Tibial nerve (tissue), 4 donors: ENCODE measurements at regions not wholly inside any gene's neighbourhood (a gene's known extent, or its start where the extent isn't known, plus 50 kb on each side); places are given as distances from the start of the nearest gene placed in this dataset.

Source experiments
- DNase-seq, 2 donors: peaks; one replicate each; pipeline ENCODE4 v3.0.0-alpha.2; 2019; ENCODE audit warnings: low spot score in 2 of 2
- H3K27ac ChIP-seq, 4 donors: fragments of 200-600 bp; sonication (generic) in 3 of 4; one replicate each; pipeline ENCODE4 v1.5.1; 2017 to 2019; ENCODE audit warnings: mild to moderate bottlenecking in 1 of 4
- H3K27me3 ChIP-seq, 2 donors: fragments of 200-600 bp; sonication (generic) in 1 of 2; one replicate each; pipeline versions ENCODE4 v1.5.1 to v1.6.0; 2017 to 2019
- H3K36me3 ChIP-seq, 3 donors: fragments of 200-600 bp; sonication (generic); one replicate each; pipeline ENCODE4 v1.5.1; 2018 to 2019
- H3K4me1 ChIP-seq, 4 donors: fragments of 200-600 bp; sonication (generic) in 3 of 4; one replicate each; pipeline ENCODE4 v1.5.1; 2017 to 2019
- H3K4me3 ChIP-seq, 4 donors: fragments of 200-600 bp; sonication (generic) in 3 of 4; one replicate each; pipeline ENCODE4 v1.5.1; 2017 to 2019; ENCODE audit warnings: mild to moderate bottlenecking in 1 of 4, moderate library complexity in 1 of 4
- H3K9me3 ChIP-seq, 4 donors: fragments of 200-600 bp; sonication (generic) in 3 of 4; one replicate each; pipeline ENCODE4 v1.5.1; 2017 to 2019
- EP300 ChIP-seq, 2 donors: sonication (generic); formaldehyde crosslinking; IDR thresholded peaks; one replicate each; pipeline ENCODE4 v1.6.1; 2017; ENCODE audit warnings: antibody characterized with exemption in 2 of 2, mild to moderate bottlenecking in 1 of 2
- POLR2A ChIP-seq, 2 donors: fragments of 450-650 bp; IDR thresholded peaks; one replicate each; pipeline ENCODE4 v1.6.1; 2017; ENCODE audit warnings: antibody characterized with exemption in 2 of 2, mild to moderate bottlenecking in 2 of 2, moderate library complexity in 2 of 2
- WGBS, 2 donors: methylation state at CpG; one replicate each; pipeline ENCODE4 v1.1.5; 2018; 5-methylcytosine and 5-hydroxymethylcytosine counted together
- TF ChIP-seq, protein P1 (sequence below), 5 experiments: fragments of 200-600 bp in 3 of 5; fragments of 450-650 bp in 2 of 5; sonication (generic) in 3 of 5; IDR thresholded peaks; one replicate each; pipeline ENCODE4 v1.5.1; 2016 to 2019; ENCODE audit warnings: antibody characterized with exemption in 5 of 5, mild to moderate bottlenecking in 3 of 5, moderate library complexity in 2 of 5

DNA sequence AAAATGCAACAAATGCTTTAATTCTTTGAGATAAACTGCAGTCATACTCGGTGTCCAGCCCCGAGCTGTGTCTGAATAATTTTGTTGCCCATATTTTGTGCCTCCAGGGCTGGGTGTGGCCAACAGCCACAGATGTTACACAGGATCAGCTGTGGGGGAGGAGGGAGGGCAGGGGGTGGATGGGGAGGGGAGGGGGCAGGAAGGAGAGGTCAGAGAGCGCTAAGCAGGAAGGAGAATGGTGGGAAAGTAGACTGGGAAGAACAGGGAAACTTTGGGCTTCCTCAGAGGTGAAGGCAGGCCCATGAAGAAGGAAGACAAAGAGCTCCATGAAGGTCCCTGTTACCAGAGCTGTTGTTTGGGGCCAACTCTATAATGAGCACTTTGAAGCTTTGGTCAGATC, 295.8 kb downstream of the COG6 start:
- H3K9me3 ChIP-seq = no peaks in the 10 kb centered on the region
- H3K4me1 ChIP-seq = peaks cover 0 to 5% (median 0%) of the 10 kb centered on the region in 4 donors
- no peak for TF ChIP-seq POLR2A (IDR thresholded peaks at IDR 0.05)
- TF ChIP-seq EP300 (IDR thresholded peaks at IDR 0.05) = no peak
- TF ChIP-seq, protein P1, sequence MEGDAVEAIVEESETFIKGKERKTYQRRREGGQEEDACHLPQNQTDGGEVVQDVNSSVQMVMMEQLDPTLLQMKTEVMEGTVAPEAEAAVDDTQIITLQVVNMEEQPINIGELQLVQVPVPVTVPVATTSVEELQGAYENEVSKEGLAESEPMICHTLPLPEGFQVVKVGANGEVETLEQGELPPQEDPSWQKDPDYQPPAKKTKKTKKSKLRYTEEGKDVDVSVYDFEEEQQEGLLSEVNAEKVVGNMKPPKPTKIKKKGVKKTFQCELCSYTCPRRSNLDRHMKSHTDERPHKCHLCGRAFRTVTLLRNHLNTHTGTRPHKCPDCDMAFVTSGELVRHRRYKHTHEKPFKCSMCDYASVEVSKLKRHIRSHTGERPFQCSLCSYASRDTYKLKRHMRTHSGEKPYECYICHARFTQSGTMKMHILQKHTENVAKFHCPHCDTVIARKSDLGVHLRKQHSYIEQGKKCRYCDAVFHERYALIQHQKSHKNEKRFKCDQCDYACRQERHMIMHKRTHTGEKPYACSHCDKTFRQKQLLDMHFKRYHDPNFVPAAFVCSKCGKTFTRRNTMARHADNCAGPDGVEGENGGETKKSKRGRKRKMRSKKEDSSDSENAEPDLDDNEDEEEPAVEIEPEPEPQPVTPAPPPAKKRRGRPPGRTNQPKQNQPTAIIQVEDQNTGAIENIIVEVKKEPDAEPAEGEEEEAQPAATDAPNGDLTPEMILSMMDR (IDR thresholded peaks at IDR 0.05) = no peak
- 81 to 92% methylated on average over 3 of the region's 3 CpGs for WGBS, 2 donors
- no peak overlapping the region for H3K4me3 ChIP-seq
- no peak for DNase-seq
- H3K27ac ChIP-seq = no peak overlapping the region
- H3K36me3 ChIP-seq = no peaks in the 10 kb centered on the region
- H3K27me3 ChIP-seq = no peaks in the 10 kb centered on the region

DNA sequence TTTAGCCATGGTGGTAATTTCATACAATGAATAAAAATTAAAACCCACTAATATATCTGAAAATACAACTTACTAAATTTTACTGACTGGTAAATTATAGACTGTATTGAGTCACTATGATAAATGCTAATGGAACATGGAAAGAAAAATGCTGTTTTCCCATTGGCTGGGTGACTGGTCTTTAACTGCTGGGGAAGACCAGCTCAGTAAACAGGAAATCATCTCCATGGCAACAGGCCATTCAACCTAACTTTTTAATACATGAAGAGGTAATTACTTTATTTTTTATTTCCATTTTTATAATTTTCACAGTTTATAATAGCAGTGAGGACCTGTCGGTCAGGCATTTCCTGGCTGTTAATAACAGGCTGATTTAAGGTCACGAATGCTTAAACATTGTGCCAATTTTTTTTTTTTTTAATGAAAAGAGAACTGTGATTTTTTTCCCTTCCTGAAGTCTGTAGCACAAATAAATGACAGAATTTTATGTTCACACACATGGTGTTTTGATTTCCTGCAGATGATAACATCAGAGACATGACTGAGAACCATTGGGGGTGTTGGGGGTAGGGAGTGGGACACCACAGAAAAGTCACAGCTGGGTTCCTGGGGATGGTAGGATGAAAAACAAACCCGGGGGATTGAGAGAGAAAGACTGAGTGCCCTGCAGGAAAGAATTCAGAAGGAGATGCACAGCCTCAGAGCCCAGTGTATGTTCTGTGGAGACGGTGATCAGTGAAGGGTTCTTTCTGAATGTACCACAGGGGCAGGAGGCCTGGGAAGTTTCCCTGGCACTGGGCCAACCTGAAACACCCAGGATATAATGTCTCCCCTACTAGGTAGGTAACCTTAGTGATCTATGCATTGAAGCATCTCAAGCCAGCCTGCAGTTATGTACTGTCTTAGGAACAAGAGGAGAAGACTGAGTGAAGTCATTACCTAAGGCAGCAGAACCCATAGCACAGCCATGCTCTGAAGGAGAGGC, 297.1 kb downstream of the COG6 start:
- Histone ChIP-seq H3K27ac (no peak overlapping the region), H3K9me3 (no peaks in the 10 kb centered on the region), H3K27me3 (no peaks in the 10 kb centered on the region), H3K4me3 (no peak overlapping the region), H3K36me3 (no peaks in the 10 kb centered on the region), H3K4me1 (peaks cover 0 to 5% (median 0%) of the 10 kb centered on the region in 4 donors)
- TF ChIP-seq EP300 (IDR thresholded peaks at IDR 0.05) = no peak
- TF ChIP-seq POLR2A (IDR thresholded peaks at IDR 0.05) = no peak
- TF ChIP-seq, protein P1 (IDR thresholded peaks at IDR 0.05) = no peak
- DNase-seq = no peak
- WGBS, 2 donors = 29 to 35% methylated on average over 4 of the region's 4 CpGs

DNA sequence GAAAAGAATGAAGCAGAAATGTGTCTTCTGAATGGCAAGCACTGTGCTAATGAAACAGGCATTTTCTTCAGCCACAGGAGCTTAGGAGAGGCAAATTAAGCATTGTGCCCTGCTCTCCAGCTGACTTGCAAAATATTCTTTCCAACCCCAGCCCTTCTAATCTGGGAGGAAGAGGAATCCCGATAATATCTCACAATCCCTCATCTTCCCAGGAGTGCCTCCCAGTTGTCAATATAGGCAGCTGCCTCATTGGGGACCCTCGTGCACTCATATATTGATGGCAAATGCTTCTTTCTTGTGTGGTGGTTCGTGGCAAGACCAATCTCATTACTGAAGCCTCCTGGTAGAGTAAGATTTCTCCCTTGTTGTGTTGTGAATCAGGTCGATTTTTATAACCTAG, 299.0 kb downstream of the COG6 start:
- no peak overlapping the region for H3K4me3 ChIP-seq
- H3K4me1 ChIP-seq = peaks cover 0 to 5% (median 0%) of the 10 kb centered on the region in 4 donors
- no peaks in the 10 kb centered on the region for H3K36me3 ChIP-seq
- TF ChIP-seq EP300 (IDR thresholded peaks at IDR 0.05) (no peak), POLR2A (IDR thresholded peaks at IDR 0.05) (no peak)
- TF ChIP-seq, protein P1 (IDR thresholded peaks at IDR 0.05) = no peak
- 70 to 80% methylated on average over 4 of the region's 4 CpGs for WGBS, 2 donors
- H3K27ac ChIP-seq = no peak overlapping the region
- no peak for DNase-seq
- no peaks in the 10 kb centered on the region for H3K27me3 ChIP-seq
- H3K9me3 ChIP-seq = no peaks in the 10 kb centered on the region

DNA sequence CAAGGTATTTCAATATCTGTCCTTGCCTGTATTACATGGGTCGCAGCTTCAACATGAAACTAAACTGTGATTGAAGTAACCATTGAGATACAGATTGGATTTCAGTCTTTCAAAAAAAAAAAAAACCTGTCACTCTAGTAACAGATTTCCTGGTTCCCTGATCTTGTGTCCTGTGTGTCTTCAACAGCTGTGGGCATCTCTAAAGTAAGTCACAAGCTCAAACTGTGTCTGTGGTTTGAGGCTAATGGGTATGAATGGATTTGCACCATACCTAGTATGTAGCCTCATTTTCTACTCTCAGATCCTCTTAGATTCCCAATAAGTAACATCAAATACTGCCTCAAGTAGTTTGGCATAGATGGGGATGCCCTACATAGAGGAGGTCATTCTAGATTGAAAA, 300.1 kb downstream of the COG6 start:
- H3K9me3 ChIP-seq = no peaks in the 10 kb centered on the region
- WGBS, 2 donors = 100% methylated on average over 1 of the region's 1 CpG
- DNase-seq = no peak

More for the DNA sequence above, 300.1 kb downstream of the COG6 start:
- Histone ChIP-seq H3K36me3 (no peaks in the 10 kb centered on the region), H3K4me3 (no peak overlapping the region), H3K27me3 (no peaks in the 10 kb centered on the region), H3K27ac (no peak overlapping the region), H3K4me1 (peaks cover 0 to 13% (median 3%) of the 10 kb centered on the region in 4 donors)
- TF ChIP-seq EP300 (IDR thresholded peaks at IDR 0.05) (no peak), POLR2A (IDR thresholded peaks at IDR 0.05) (no peak)
- TF ChIP-seq, protein P1 (IDR thresholded peaks at IDR 0.05) = no peak
